ENCODE measurements at regions not wholly inside any gene's neighbourhood (a gene's known extent, or its start where the extent isn't known, plus 50 kb on each side); places are given as distances from the start of the nearest gene placed in this dataset.

- H3K9me2 ChIP-seq (ENCODE audit: insufficient read depth) = no peaks in the 10 kb centered on the region
- no peaks in the 10 kb centered on the region for H4K20me1 ChIP-seq (ENCODE audit: insufficient read depth)
- no peak for DNase-seq
- no peaks in the 10 kb centered on the region for H3F3A ChIP-seq (ENCODE audit: insufficient read depth, low read depth)
- H3K36me3 ChIP-seq (ENCODE audit: low read depth) = no peaks in the 10 kb centered on the region
- POLR2A ChIA-PET (ENCODE audit: unreplicated experiment) = no interaction called here
- no peaks in the 10 kb centered on the region for H3K9me3 ChIP-seq (ENCODE audit: insufficient read depth, low read depth)
- CTCF ChIA-PET = no interaction called here
- H3K27ac ChIP-seq = no peak overlapping the region
- no peak overlapping the region for H3K4me3 ChIP-seq
- BruUV-seq (replicated peaks) = no TSS peak
- no peaks in the 10 kb centered on the region for H3K27me3 ChIP-seq (ENCODE audit: insufficient read depth, low read depth)
- TF ChIP-seq EZH2 (IDR thresholded peaks at IDR 0.05; ENCODE audit: low read depth) (no peak), CTCF (conservative IDR thresholded peaks at IDR 0.05) (no peak)
- no peak overlapping the region for H2AFZ ChIP-seq
- H3K4me1 ChIP-seq (replicated peaks; ENCODE audit: insufficient read depth) = no peaks in the 10 kb centered on the region
- intact Hi-C loops (cut with micrococcal nuclease; ENCODE audit: unreplicated experiment) = no loop called here
- H3K79me2 ChIP-seq (ENCODE audit: low read depth) = no peaks in the 10 kb centered on the region
- no peak overlapping the region for H3K4me2 ChIP-seq
Measured at GRCh38 chr4:114349543-114350175, 248.9 kb upstream of the UGT8 start.

GRCh38 chr4:114358901-114359300, 239.7 kb upstream of the UGT8 start:
- H2AFZ ChIP-seq = no peak overlapping the region
- no peak overlapping the region for H3K4me2 ChIP-seq
- H3K36me3 ChIP-seq (ENCODE audit: low read depth) = no peaks in the 10 kb centered on the region
- H4K20me1 ChIP-seq (ENCODE audit: insufficient read depth) = no peaks in the 10 kb centered on the region
- POLR2A ChIA-PET (ENCODE audit: unreplicated experiment) = no interaction called here
- CTCF ChIA-PET = no interaction called here
- H3K4me1 ChIP-seq (replicated peaks; ENCODE audit: insufficient read depth) = no peaks in the 10 kb centered on the region
- H3K4me3 ChIP-seq = no peak overlapping the region
- TF ChIP-seq EZH2 (IDR thresholded peaks at IDR 0.05; ENCODE audit: low read depth) = no peak
- no peak overlapping the region for H3K27ac ChIP-seq
- no peaks in the 10 kb centered on the region for H3K79me2 ChIP-seq (ENCODE audit: low read depth)
- DNase-seq = no peak
- H3K27me3 ChIP-seq (ENCODE audit: insufficient read depth, low read depth) = no peaks in the 10 kb centered on the region
- H3K9me2 ChIP-seq (ENCODE audit: insufficient read depth) = no peaks in the 10 kb centered on the region
- H3F3A ChIP-seq (ENCODE audit: insufficient read depth, low read depth) = no peaks in the 10 kb centered on the region
- no peaks in the 10 kb centered on the region for H3K9me3 ChIP-seq (ENCODE audit: insufficient read depth, low read depth)
- intact Hi-C loops (cut with micrococcal nuclease; ENCODE audit: unreplicated experiment) = no loop called here
- BruUV-seq (replicated peaks) = no TSS peak

GRCh38 chr4:114361249-114361648, 237.4 kb upstream of the UGT8 start:
- H2AFZ ChIP-seq = no peak overlapping the region
- H3K4me2 ChIP-seq = no peak overlapping the region

More at GRCh38 chr4:114361249-114361648, 237.4 kb upstream of the UGT8 start:
- no peak for DNase-seq
- CTCF ChIA-PET = no interaction called here
- Histone ChIP-seq H4K20me1 (ENCODE audit: insufficient read depth) (no peaks in the 10 kb centered on the region), H3K9me2 (ENCODE audit: insufficient read depth) (no peaks in the 10 kb centered on the region), H3K9me3 (ENCODE audit: insufficient read depth, low read depth) (no peaks in the 10 kb centered on the region), H3K4me1 (replicated peaks; ENCODE audit: insufficient read depth) (no peaks in the 10 kb centered on the region), H3K79me2 (ENCODE audit: low read depth) (no peaks in the 10 kb centered on the region), H3K27ac (no peak overlapping the region), H3F3A (ENCODE audit: insufficient read depth, low read depth) (no peaks in the 10 kb centered on the region), H3K4me3 (no peak overlapping the region), H3K36me3 (ENCODE audit: low read depth) (no peaks in the 10 kb centered on the region), H3K27me3 (ENCODE audit: insufficient read depth, low read depth) (no peaks in the 10 kb centered on the region)
- no peak for TF ChIP-seq CTCF (conservative IDR thresholded peaks at IDR 0.05)
- no peak for TF ChIP-seq EZH2 (IDR thresholded peaks at IDR 0.05; ENCODE audit: low read depth)
- intact Hi-C loops (cut with micrococcal nuclease; ENCODE audit: unreplicated experiment) = no loop called here
- no TSS peak for BruUV-seq (replicated peaks)
- POLR2A ChIA-PET (ENCODE audit: unreplicated experiment) = no interaction called here

Measured in PC-9 (cell line).